Nephron progenitor cell (in vitro differentiated cells): ENCODE measurements at regions not wholly inside any gene's neighbourhood (a gene's known extent, or its start where the extent isn't known, plus 50 kb on each side); places are given as distances from the start of the nearest gene placed in this dataset.
"Not testable (repeated sequence)": the region's sequence is repeated elsewhere in the genome, so short reads cannot be mapped to it uniquely, and the experiment has no call there.

Experiments used
- DNase-seq: peaks from one replicate; pipeline ENCODE4 v3.0.0; 2021
- H3K27ac Mint-ChIP-seq: 2 replicates; pipeline ENCODE4 v1.8.0; 2021; ENCODE audit warnings: mild to moderate bottlenecking, moderate library complexity, mixed read lengths
- H3K27me3 Mint-ChIP-seq: 2 replicates; pipeline ENCODE4 v1.8.0; 2021; ENCODE audit warnings: mild to moderate bottlenecking, low read depth, mixed read lengths; ENCODE audit not compliant: poor library complexity
- H3K36me3 Mint-ChIP-seq: 2 replicates; pipeline ENCODE4 v1.8.0; 2021; ENCODE audit warnings: low read depth, mixed read lengths
- H3K4me1 Mint-ChIP-seq: 2 replicates; pipeline ENCODE4 v1.8.0; 2021; ENCODE audit warnings: mixed read lengths
- H3K4me3 Mint-ChIP-seq: 2 replicates; pipeline ENCODE4 v1.8.0; 2021; ENCODE audit warnings: mild to moderate bottlenecking, moderate library complexity, mixed read lengths
- H3K9me3 Mint-ChIP-seq: 2 replicates; pipeline ENCODE4 v1.8.0; 2021; ENCODE audit warnings: mild to moderate bottlenecking, moderate library complexity, mixed read lengths
- TF ChIP-seq, protein P1 (sequence below): fragments of 200-600 bp; sonication (generic); IDR thresholded peaks from 2 replicates; pipeline ENCODE4 v1.5.0; 2021; ENCODE audit warnings: antibody characterized with exemption

- Mint-ChIP-seq H3K36me3 (no peaks in the 10 kb centered on the region), H3K4me1 (peaks cover 10% of the 10 kb centered on the region), H3K27me3 (peaks cover 5% of the 10 kb centered on the region), H3K27ac (no peak overlapping the region), H3K4me3 (no peak overlapping the region), H3K9me3 (no peaks in the 10 kb centered on the region)
- TF ChIP-seq, protein P1, sequence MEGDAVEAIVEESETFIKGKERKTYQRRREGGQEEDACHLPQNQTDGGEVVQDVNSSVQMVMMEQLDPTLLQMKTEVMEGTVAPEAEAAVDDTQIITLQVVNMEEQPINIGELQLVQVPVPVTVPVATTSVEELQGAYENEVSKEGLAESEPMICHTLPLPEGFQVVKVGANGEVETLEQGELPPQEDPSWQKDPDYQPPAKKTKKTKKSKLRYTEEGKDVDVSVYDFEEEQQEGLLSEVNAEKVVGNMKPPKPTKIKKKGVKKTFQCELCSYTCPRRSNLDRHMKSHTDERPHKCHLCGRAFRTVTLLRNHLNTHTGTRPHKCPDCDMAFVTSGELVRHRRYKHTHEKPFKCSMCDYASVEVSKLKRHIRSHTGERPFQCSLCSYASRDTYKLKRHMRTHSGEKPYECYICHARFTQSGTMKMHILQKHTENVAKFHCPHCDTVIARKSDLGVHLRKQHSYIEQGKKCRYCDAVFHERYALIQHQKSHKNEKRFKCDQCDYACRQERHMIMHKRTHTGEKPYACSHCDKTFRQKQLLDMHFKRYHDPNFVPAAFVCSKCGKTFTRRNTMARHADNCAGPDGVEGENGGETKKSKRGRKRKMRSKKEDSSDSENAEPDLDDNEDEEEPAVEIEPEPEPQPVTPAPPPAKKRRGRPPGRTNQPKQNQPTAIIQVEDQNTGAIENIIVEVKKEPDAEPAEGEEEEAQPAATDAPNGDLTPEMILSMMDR: no peak
- DNase-seq: no peak
Measured at GRCh38 chr1:224554056-224554455, 62.1 kb upstream of the CNIH3 start.

DNA sequence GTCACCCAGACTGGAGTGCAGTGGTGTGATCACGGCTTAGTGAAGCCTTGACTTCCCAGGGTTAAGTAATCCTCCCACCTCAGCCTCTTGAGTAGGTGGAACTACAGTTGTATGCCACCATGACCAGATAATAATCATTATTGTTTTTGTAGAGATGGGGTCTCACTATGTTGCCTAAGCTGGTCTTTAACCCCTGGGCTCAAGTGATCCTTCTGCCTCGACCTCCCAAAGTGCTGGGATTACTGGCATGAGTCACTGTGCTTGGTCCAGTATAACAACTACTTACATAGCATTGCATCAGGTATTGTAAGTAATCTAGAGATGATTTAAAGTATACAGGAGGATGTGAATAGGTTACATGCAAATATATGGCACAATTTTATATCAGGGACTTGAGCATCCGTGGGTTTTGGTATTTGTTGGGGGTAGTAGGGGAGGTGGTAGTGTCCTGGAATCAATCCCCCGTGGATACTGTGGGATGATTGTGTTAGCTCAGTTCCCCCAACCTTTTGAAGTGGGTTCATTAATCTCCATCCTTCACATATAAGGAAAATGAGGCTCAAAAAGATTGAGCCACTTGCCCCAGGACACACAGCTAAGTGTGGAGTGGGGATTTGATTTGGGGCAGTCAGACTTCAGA, 61.4 kb upstream of the CNIH3 start:
- Mint-ChIP-seq H3K4me3 (no peak overlapping the region), H3K4me1 (peaks cover 10% of the 10 kb centered on the region), H3K36me3 (no peaks in the 10 kb centered on the region), H3K9me3 (no peaks in the 10 kb centered on the region), H3K27ac (no peak overlapping the region), H3K27me3 (peaks cover 5% of the 10 kb centered on the region)
- TF ChIP-seq, protein P1: no peak
- DNase-seq: no peak

GRCh38 chr1:224558904-224559303, 57.2 kb upstream of the CNIH3 start:
- H3K4me1 Mint-ChIP-seq: peaks cover 10% of the 10 kb centered on the region
- no peak overlapping the region for H3K4me3 Mint-ChIP-seq
- TF ChIP-seq, protein P1: no peak
- peaks cover 25% of the 10 kb centered on the region for H3K9me3 Mint-ChIP-seq
- no peak for DNase-seq
- no peak overlapping the region for H3K27ac Mint-ChIP-seq
- peaks cover 8% of the 10 kb centered on the region for H3K27me3 Mint-ChIP-seq
- peaks cover 13% of the 10 kb centered on the region for H3K36me3 Mint-ChIP-seq

DNA sequence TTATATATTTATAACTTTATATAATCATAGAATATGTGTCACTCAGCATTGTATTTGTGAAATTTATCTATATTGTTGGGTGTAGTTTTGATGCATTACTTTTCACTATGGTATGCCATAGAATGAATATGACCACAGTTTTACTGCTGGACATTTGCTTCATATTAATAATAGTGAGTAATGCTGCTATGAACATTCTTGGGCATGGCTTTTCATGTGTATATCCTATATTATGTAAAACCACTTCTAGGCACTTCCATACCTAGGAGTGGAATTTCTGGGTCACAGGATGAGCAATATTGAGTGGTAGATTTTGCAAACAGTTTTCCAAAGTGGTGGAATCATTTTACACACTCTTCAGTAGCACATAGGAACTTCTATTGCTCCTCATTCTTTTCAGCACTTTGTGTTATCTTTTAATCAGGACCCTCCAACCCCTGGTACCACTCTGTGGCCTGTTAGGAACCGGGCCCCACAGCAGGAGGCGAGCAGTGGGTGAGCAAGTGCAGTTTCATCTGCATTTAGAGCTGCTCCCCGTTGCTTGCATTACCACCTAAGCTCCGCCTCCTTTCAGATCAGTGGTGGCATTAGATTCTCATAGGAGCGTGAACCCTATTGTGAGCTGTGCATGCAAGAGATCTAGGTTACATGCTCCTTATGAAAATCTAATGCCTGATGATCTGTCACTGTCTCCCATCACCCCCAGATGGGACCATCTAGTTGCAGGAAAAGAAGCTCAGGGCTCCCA, 56.0 kb upstream of the CNIH3 start:
- TF ChIP-seq, protein P1: no peak
- H3K27me3 Mint-ChIP-seq: peaks cover 3% of the 10 kb centered on the region
- peaks cover 11% of the 10 kb centered on the region for H3K4me1 Mint-ChIP-seq
- peaks cover 13% of the 10 kb centered on the region for H3K36me3 Mint-ChIP-seq
- H3K4me3 Mint-ChIP-seq: no peak overlapping the region
- H3K27ac Mint-ChIP-seq: no peak overlapping the region
- DNase-seq: no peak
- peaks cover 25% of the 10 kb centered on the region for H3K9me3 Mint-ChIP-seq

- DNase-seq, H3K27me3 Mint-ChIP-seq, H3K27ac Mint-ChIP-seq, H3K4me3 Mint-ChIP-seq: not testable (repeated sequence)
- Mint-ChIP-seq H3K36me3 (peaks cover 13% of the 10 kb centered on the region), H3K4me1 (peaks cover 10% of the 10 kb centered on the region), H3K9me3 (peaks cover 25% of the 10 kb centered on the region)
Measured at GRCh38 chr1:224562881-224563280, 53.2 kb upstream of the CNIH3 start.

DNA sequence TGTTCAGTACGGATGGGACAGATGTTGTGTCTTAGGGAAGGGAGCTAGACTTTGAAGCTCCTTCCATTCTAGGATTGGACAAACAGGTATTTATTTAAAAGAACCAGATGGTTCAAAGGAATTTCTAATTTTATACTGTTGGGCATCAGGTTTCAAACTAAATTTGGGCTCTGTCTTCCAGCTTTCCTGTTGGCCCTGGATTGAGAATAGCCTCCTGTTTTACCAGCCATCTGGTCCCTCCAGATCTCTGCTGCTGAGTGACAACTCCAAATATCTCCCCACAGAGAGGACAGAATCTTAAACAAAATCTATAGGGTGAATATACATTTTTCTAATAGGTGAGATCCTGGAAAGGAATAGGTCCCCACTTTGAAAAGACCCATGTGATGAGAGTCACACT, 52.5 kb upstream of the CNIH3 start:
- H3K4me3 Mint-ChIP-seq: no peak overlapping the region
- peaks cover 13% of the 10 kb centered on the region for H3K36me3 Mint-ChIP-seq
- peaks cover 10% of the 10 kb centered on the region for H3K4me1 Mint-ChIP-seq
- no peak for DNase-seq
- TF ChIP-seq, protein P1: no peak
- H3K9me3 Mint-ChIP-seq: peaks cover 25% of the 10 kb centered on the region
- H3K27ac Mint-ChIP-seq: no peak overlapping the region
- peaks cover 3% of the 10 kb centered on the region for H3K27me3 Mint-ChIP-seq
